Heart left ventricle (tissue), 13 donors: ENCODE measurements at regions not wholly inside any gene's neighbourhood (a gene's known extent, or its start where the extent isn't known, plus 50 kb on each side); places are given as distances from the start of the nearest gene placed in this dataset.

Experiments
- POLR2A ChIP-seq, 2 donors: fragments of 450-650 bp; IDR thresholded peaks; one replicate each; pipeline ENCODE4 v1.6.1; 2017; ENCODE audit warnings: antibody characterized with exemption in 2 of 2, mild to moderate bottlenecking in 2 of 2, moderate library complexity in 2 of 2
- TF ChIP-seq, protein P1 (sequence below), 12 donors: fragments of 200-600 bp; sonication (generic) in 4 of 12; IDR thresholded peaks; one replicate each; pipeline versions ENCODE4 v1.5.0 to v1.8.0; 2018 to 2022; ENCODE audit warnings: antibody characterized with exemption in 12 of 12, mild to moderate bottlenecking in 5 of 12
- donor health status: ischemic (EF 13 %, LVEDD 7.1; RV severe dilation, severe dysfunction).
- donor health status: DM: no; HTN: yes; CAD: no.
- donor health status: DM: no; HTN: no; CAD: no.
- donor health status: ischemic (EF 25% LVEDD 6.9; RV normal size, moderate dysfunction).
- donor health status: ischemic (EF 25% LVEDD 5.7; RV mildly dilated, moderate dysfunction).
- donor health status: ischemic (EF 35%, LVEDD 5.7; RV mildly dilated, moderate dysfunction).
- donor health status: nonischemic (EF 11% LVEDD 7.7; RV severe dilation, severe dysfunction).
- donor health status: DM: yes; HTN: yes; CAD: no.
- donor health status: PGD.
- donor health status: ischemic (EF 29% LVEDD 5.4; RV normal size, mild dysfunction).
- donor health status: nonischemic (EF 23%, LVEDD 6.1; RV moderate dilation, normal function).

DNA sequence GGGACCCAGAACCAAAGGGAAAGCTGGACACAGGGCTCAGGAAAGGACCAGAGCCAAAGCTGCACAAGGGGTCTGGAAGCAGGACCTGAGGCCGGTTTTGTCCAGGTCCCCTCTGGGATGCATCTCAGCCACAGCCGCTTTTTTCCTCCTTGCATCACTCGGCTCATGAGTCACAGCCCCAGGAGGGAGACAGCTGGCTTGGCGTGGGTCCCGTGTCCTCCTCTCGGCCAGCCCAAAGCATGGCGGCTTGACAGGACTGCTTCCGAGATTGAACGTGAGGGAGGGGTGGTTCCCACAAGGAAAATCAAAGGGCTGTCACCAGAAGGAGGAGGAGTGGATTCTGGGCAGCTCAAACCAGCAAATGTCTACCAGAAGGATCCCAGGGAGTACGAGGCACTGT, 56.7 kb upstream of the CPLX2 start:
- TF ChIP-seq, protein P1, sequence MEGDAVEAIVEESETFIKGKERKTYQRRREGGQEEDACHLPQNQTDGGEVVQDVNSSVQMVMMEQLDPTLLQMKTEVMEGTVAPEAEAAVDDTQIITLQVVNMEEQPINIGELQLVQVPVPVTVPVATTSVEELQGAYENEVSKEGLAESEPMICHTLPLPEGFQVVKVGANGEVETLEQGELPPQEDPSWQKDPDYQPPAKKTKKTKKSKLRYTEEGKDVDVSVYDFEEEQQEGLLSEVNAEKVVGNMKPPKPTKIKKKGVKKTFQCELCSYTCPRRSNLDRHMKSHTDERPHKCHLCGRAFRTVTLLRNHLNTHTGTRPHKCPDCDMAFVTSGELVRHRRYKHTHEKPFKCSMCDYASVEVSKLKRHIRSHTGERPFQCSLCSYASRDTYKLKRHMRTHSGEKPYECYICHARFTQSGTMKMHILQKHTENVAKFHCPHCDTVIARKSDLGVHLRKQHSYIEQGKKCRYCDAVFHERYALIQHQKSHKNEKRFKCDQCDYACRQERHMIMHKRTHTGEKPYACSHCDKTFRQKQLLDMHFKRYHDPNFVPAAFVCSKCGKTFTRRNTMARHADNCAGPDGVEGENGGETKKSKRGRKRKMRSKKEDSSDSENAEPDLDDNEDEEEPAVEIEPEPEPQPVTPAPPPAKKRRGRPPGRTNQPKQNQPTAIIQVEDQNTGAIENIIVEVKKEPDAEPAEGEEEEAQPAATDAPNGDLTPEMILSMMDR (IDR thresholded peaks at IDR 0.05): no peak
- no peak for TF ChIP-seq POLR2A (IDR thresholded peaks at IDR 0.05)
